ENCODE measurements at regions not wholly inside any gene's neighbourhood (a gene's known extent, or its start where the extent isn't known, plus 50 kb on each side); places are given as distances from the start of the nearest gene placed in this dataset.

GRCh38 chr9:73649552-73649951 lies 497.9 kb downstream of the ANXA1 start:
- DNase-seq, result no peak
- intact Hi-C loops (cut with DNase I; ENCODE audit: low total_unique reads), result no loop called here
- TF ChIP-seq POLR2AphosphoS5 (IDR thresholded peaks at IDR 0.05), result no peak
- no peak for TF ChIP-seq CTCF (IDR thresholded peaks at IDR 0.05)
- TF ChIP-seq POLR2A (IDR thresholded peaks at IDR 0.05), result no peak
- TF ChIP-seq EP300 (IDR thresholded peaks at IDR 0.05), result no peak

GRCh38 chr9:73655363-73655762 lies 503.7 kb downstream of the ANXA1 start:
- Histone ChIP-seq H3K27ac (no peak overlapping the region), H3K4me3 (no peak overlapping the region), H3K4me1 (no peaks in the 10 kb centered on the region), H3K27me3 (no peaks in the 10 kb centered on the region), H3K36me3 (no peaks in the 10 kb centered on the region), H3K9me3 (no peaks in the 10 kb centered on the region)
- intact Hi-C loops (cut with DNase I; ENCODE audit: low total_unique reads), result no loop called here
- no peak for TF ChIP-seq POLR2AphosphoS5 (IDR thresholded peaks at IDR 0.05)
- no peak for TF ChIP-seq EP300 (IDR thresholded peaks at IDR 0.05)
- TF ChIP-seq POLR2A (IDR thresholded peaks at IDR 0.05), result no peak
- no peak for TF ChIP-seq CTCF (IDR thresholded peaks at IDR 0.05)
- no peak for DNase-seq
- 77 to 97% (median 83%) methylated on average over 1 of the region's 1 CpG for WGBS, 5 donors

More at GRCh38 chr9:73649552-73649951, 497.9 kb downstream of the ANXA1 start:
- Histone ChIP-seq H3K27ac (no peak overlapping the region), H3K4me1 (no peaks in the 10 kb centered on the region), H3K36me3 (no peaks in the 10 kb centered on the region), H3K9me3 (no peaks in the 10 kb centered on the region), H3K4me3 (no peak overlapping the region), H3K27me3 (no peaks in the 10 kb centered on the region)
- WGBS, 5 donors, result 91 to 97% (median 94%) methylated on average over 10 of the region's 10 CpGs

GRCh38 chr9:73655831-73656230 lies 504.2 kb downstream of the ANXA1 start:
- TF ChIP-seq CTCF (IDR thresholded peaks at IDR 0.05) (no peak), POLR2AphosphoS5 (IDR thresholded peaks at IDR 0.05) (no peak)
- H3K27ac ChIP-seq, result no peak overlapping the region
- WGBS, 5 donors, result 52 to 73% (median 63%) methylated on average over 2 of the region's 2 CpGs
- H3K9me3 ChIP-seq, result no peaks in the 10 kb centered on the region
- no peak for DNase-seq
- intact Hi-C loops (cut with DNase I; ENCODE audit: low total_unique reads), result no loop called here
- H3K4me3 ChIP-seq, result no peak overlapping the region
- no peaks in the 10 kb centered on the region for H3K27me3 ChIP-seq
- no peaks in the 10 kb centered on the region for H3K36me3 ChIP-seq
- no peaks in the 10 kb centered on the region for H3K4me1 ChIP-seq

GRCh38 chr9:73665253-73665652 lies 513.6 kb downstream of the ANXA1 start:
- Histone ChIP-seq H3K27me3 (no peaks in the 10 kb centered on the region), H3K4me1 (no peaks in the 10 kb centered on the region), H3K36me3 (no peaks in the 10 kb centered on the region), H3K27ac (no peak overlapping the region), H3K9me3 (no peaks in the 10 kb centered on the region), H3K4me3 (no peak overlapping the region)
- intact Hi-C loops (cut with DNase I; ENCODE audit: low total_unique reads), result no loop called here
- TF ChIP-seq POLR2A (IDR thresholded peaks at IDR 0.05) (no peak), CTCF (IDR thresholded peaks at IDR 0.05) (no peak), POLR2AphosphoS5 (IDR thresholded peaks at IDR 0.05) (no peak), EP300 (IDR thresholded peaks at IDR 0.05) (no peak)
- 48 to 62% (median 50%) methylated on average over 1 of the region's 1 CpG for WGBS, 5 donors
- no peak for DNase-seq

Data from stomach (tissue), 8 donors.